Mesendoderm (in vitro differentiated cells): ENCODE measurements at regions not wholly inside any gene's neighbourhood (a gene's known extent, or its start where the extent isn't known, plus 50 kb on each side); places are given as distances from the start of the nearest gene placed in this dataset.

Experiments
- DNase-seq: peaks from one replicate; pipeline ENCODE4 v3.0.0; 2013
- H2AK5ac ChIP-seq: 2 replicates; pipeline ENCODE4 v1.6.1; 2013; ENCODE audit warnings: low read length, inconsistent platforms
- H2BK120ac ChIP-seq: 2 replicates; pipeline ENCODE4 v1.6.1; 2013; ENCODE audit warnings: low read depth, mild to moderate bottlenecking, low read length, moderate library complexity, mixed read lengths
- H2BK15ac ChIP-seq: replicated peaks from 2 replicates; pipeline ENCODE4 v1.6.1; 2013; ENCODE audit warnings: low read depth, mild to moderate bottlenecking, moderate library complexity
- H2BK5ac ChIP-seq: 2 replicates; pipeline ENCODE4 v1.6.1; 2013; ENCODE audit warnings: low read length, inconsistent platforms
- H3K18ac ChIP-seq: 2 replicates; pipeline ENCODE4 v1.6.1; 2013; ENCODE audit warnings: mild to moderate bottlenecking, low read length, mixed read lengths
- H3K23ac ChIP-seq: one replicate; pipeline ENCODE4 v1.6.1; 2013; ENCODE audit warnings: low read length
- H3K27ac ChIP-seq: 2 replicates; pipeline ENCODE4 v1.5.1; 2013; ENCODE audit warnings: low read depth, mild to moderate bottlenecking, inconsistent platforms, low read length, moderate library complexity
- H3K27me3 ChIP-seq: 2 replicates; pipeline ENCODE4 v1.6.1; 2013; ENCODE audit warnings: low read length, control low read depth, mild to moderate bottlenecking, inconsistent platforms; ENCODE audit not compliant: insufficient read depth, poor library complexity
- H3K36me3 ChIP-seq: 2 replicates; pipeline ENCODE4 v1.6.1; 2013; ENCODE audit warnings: low read length, inconsistent platforms; ENCODE audit not compliant: control insufficient read depth, insufficient read depth
- H3K4ac ChIP-seq: one replicate; pipeline ENCODE4 v1.6.1; 2013; ENCODE audit warnings: low read depth, mild to moderate bottlenecking, low read length, moderate library complexity
- H3K4me1 ChIP-seq: 2 replicates; pipeline ENCODE4 v1.6.1; 2013; ENCODE audit warnings: low read depth, low read length, inconsistent platforms; ENCODE audit not compliant: control insufficient read depth
- H3K4me2 ChIP-seq: 2 replicates; pipeline ENCODE4 v1.6.1; 2013; ENCODE audit warnings: low read length
- H3K4me3 ChIP-seq: 2 replicates; pipeline ENCODE4 v1.5.1; 2013; ENCODE audit warnings: mild to moderate bottlenecking, low read length
- H3K56ac ChIP-seq: one replicate; pipeline ENCODE4 v1.6.1; 2013; ENCODE audit warnings: low read length
- H3K79me1 ChIP-seq: 2 replicates; pipeline ENCODE4 v1.6.1; 2013; ENCODE audit warnings: low read length, inconsistent platforms
- H3K79me2 ChIP-seq: 2 replicates; pipeline ENCODE4 v1.6.1; 2013; ENCODE audit warnings: mild to moderate bottlenecking, low read length; ENCODE audit not compliant: control insufficient read depth, insufficient read depth
- H3K9ac ChIP-seq: 2 replicates; pipeline ENCODE4 v1.6.1; 2013; ENCODE audit warnings: low read length, inconsistent platforms
- H4K5ac ChIP-seq: one replicate; pipeline ENCODE4 v1.6.1; 2013; ENCODE audit warnings: low read length
- H4K8ac ChIP-seq: one replicate; pipeline ENCODE4 v1.6.1; 2013; ENCODE audit warnings: low read depth, mild to moderate bottlenecking, control low read depth, low read length, moderate library complexity
- WGBS: extraction: QIAGEN DNeasy Blood & Tissue Kit; methylation state at CpG from one replicate; pipeline ENCODE4 v1.1.7; 2013; ENCODE audit warnings: low lambda C conversion rate, missing lambda C conversion rate; ENCODE audit not compliant: insufficient coverage; ENCODE audit errors: extremely low coverage; 5-methylcytosine and 5-hydroxymethylcytosine counted together

DNA sequence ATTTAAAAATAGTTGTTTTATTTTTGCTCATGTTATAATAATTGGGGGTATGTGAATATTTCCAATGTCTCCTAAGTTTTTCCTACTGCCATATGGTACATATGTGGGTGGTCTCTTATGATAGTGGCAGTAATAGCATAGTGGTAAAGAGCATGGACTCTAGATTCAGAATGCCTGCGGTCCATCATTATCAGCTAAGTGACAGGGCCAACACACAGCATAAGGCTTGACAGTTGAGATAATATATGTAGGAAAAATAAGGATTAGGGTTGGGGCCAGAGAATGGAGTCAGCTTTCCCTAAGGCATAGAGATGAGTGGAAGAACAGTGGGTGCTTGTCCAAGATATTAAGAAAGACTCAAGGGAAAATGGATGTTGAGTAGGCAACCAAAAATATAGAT is 2707.5 kb downstream of the PCDH7 start:
- Histone ChIP-seq H3K18ac (no peak overlapping the region), H4K8ac (no peak overlapping the region), H3K4me3 (no peak overlapping the region), H3K4me2 (no peak overlapping the region), H2BK5ac (no peak overlapping the region), H2BK15ac (no peak overlapping the region), H3K79me1 (no peaks in the 10 kb centered on the region), H3K79me2 (no peaks in the 10 kb centered on the region), H3K27me3 (no peaks in the 10 kb centered on the region), H3K56ac (no peak overlapping the region), H2BK120ac (no peak overlapping the region), H4K5ac (no peak overlapping the region), H3K27ac (no peak overlapping the region), H3K23ac (no peak overlapping the region), H3K4me1 (no peaks in the 10 kb centered on the region), H2AK5ac (no peak overlapping the region), H3K4ac (no peak overlapping the region), H3K9ac (no peak overlapping the region), H3K36me3 (no peaks in the 10 kb centered on the region)
- DNase-seq: no peak
- no CpG with 5 or more reads among the region's 1 CpG for WGBS

DNA sequence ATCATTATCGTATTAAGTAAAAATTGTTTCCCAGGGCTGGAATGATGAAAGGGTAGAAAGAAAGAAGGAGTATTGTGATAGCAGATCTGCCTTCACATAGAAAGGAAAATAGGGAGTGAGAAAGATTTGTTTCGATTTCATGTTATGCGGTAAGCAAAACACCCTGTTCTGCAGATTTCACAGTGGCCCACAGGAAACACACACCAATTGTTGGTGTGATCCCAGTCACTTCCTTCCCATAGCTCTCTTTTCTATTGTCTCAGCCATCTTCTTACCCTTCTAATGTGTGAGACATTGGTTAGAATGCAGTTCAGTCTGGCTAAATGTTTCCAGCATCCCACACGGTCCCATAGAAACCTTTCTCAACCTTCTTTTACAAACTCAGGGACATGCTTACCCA is 2709.8 kb downstream of the PCDH7 start:
- Histone ChIP-seq H3K4me1 (no peaks in the 10 kb centered on the region), H3K79me2 (no peaks in the 10 kb centered on the region), H3K18ac (no peak overlapping the region), H3K9ac (no peak overlapping the region), H3K27ac (no peak overlapping the region), H3K79me1 (no peaks in the 10 kb centered on the region), H2BK5ac (no peak overlapping the region), H2BK15ac (no peak overlapping the region), H3K4ac (no peak overlapping the region), H2AK5ac (no peak overlapping the region), H2BK120ac (no peak overlapping the region), H3K4me3 (no peak overlapping the region), H3K4me2 (no peak overlapping the region), H3K56ac (no peak overlapping the region), H3K23ac (no peak overlapping the region), H3K27me3 (no peaks in the 10 kb centered on the region), H4K8ac (no peak overlapping the region), H4K5ac (no peak overlapping the region), H3K36me3 (no peaks in the 10 kb centered on the region)
- no CpG with 5 or more reads among the region's 4 CpGs for WGBS
- no peak for DNase-seq

DNA sequence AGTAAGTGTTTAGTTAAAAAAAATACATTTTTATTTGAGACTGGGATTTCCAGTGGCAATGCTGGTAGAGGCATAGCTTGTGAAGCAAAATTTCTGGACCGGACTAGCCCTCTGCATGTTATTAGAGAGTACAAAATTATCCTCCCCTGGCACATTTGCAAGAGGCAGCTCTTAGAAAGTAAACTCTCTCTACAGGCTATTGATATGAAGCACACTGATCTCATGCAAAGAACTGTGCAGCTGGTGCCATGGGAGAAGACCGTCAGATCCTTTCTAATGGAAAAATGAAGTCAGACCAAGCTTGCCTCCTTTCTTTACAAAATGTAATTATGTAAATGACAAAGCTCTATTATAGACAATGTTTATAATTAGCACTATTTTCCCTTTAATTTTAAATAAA is 2717.2 kb downstream of the PCDH7 start:
- Histone ChIP-seq H3K27ac (no peak overlapping the region), H3K9ac (no peak overlapping the region), H2BK5ac (no peak overlapping the region), H3K79me1 (no peaks in the 10 kb centered on the region), H3K4me3 (no peak overlapping the region), H3K27me3 (no peaks in the 10 kb centered on the region), H4K5ac (no peak overlapping the region), H3K4me2 (no peak overlapping the region), H2BK120ac (no peak overlapping the region), H2BK15ac (no peak overlapping the region), H3K18ac (no peak overlapping the region), H3K23ac (no peak overlapping the region), H4K8ac (no peak overlapping the region), H3K4ac (no peak overlapping the region), H3K4me1 (no peaks in the 10 kb centered on the region), H3K36me3 (no peaks in the 10 kb centered on the region), H2AK5ac (no peak overlapping the region), H3K56ac (no peak overlapping the region), H3K79me2 (no peaks in the 10 kb centered on the region)
- no peak for DNase-seq
- no CpG with 5 or more reads among the region's 2 CpGs for WGBS

DNA sequence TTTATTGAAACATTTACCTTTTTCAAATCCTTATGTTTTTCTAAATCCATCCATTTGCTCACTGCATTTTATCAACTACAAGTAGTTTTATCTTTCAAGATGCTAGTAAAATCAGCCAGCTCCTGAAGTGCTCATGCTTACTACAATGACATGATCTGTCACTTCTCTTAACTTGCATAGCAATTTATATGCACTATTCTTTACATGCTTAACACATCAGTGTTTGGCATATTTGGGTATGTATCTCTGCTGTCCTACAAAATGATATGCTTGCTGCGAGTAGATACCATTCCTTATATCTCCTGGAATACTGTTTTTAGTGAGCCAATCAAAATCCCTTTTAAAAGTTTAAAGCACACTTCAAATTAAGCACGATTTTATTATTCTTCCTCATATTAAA is 2726.8 kb downstream of the PCDH7 start:
- Histone ChIP-seq H2BK5ac (no peak overlapping the region), H3K79me2 (no peaks in the 10 kb centered on the region), H3K4me1 (no peaks in the 10 kb centered on the region), H3K4ac (no peak overlapping the region), H2AK5ac (no peak overlapping the region), H3K9ac (no peak overlapping the region), H3K23ac (no peak overlapping the region), H4K5ac (no peak overlapping the region), H3K27me3 (no peaks in the 10 kb centered on the region), H2BK120ac (no peak overlapping the region), H3K4me3 (no peak overlapping the region), H3K27ac (no peak overlapping the region), H3K79me1 (no peaks in the 10 kb centered on the region), H3K36me3 (no peaks in the 10 kb centered on the region), H2BK15ac (no peak overlapping the region), H3K56ac (no peak overlapping the region), H3K4me2 (no peak overlapping the region), H4K8ac (no peak overlapping the region), H3K18ac (no peak overlapping the region)
- no CpG with 5 or more reads among the region's 2 CpGs for WGBS
- no peak for DNase-seq

DNA sequence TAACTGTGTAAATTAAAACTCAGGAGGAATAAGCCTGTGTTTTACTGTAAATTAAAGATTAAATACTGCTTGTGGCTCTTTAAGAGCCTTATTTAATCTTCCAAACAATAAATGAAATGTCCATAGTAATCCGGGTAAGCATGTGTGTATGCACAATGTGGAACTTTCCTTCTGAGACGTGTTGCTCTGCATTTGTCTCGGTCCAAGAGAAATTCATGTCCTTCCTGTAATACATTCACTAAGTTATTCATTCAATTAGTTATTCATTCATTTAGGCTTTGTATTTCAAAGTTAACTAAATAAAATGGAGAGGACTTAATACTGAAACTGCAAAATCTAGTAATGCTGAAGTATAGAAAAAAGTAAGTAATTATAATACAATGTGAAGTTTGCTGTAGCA is 2728.8 kb downstream of the PCDH7 start:
- Histone ChIP-seq H4K5ac (no peak overlapping the region), H3K23ac (no peak overlapping the region), H3K9ac (no peak overlapping the region), H3K79me2 (no peaks in the 10 kb centered on the region), H2BK120ac (no peak overlapping the region), H3K56ac (no peak overlapping the region), H3K18ac (no peak overlapping the region), H3K79me1 (no peaks in the 10 kb centered on the region), H2BK15ac (no peak overlapping the region), H3K4me3 (no peak overlapping the region), H2AK5ac (no peak overlapping the region), H4K8ac (no peak overlapping the region), H3K4me1 (no peaks in the 10 kb centered on the region), H3K36me3 (no peaks in the 10 kb centered on the region), H2BK5ac (no peak overlapping the region), H3K27ac (no peak overlapping the region), H3K4ac (no peak overlapping the region), H3K27me3 (no peaks in the 10 kb centered on the region), H3K4me2 (no peak overlapping the region)
- no peak for DNase-seq
- WGBS: no CpG with 5 or more reads among the region's 3 CpGs

DNA sequence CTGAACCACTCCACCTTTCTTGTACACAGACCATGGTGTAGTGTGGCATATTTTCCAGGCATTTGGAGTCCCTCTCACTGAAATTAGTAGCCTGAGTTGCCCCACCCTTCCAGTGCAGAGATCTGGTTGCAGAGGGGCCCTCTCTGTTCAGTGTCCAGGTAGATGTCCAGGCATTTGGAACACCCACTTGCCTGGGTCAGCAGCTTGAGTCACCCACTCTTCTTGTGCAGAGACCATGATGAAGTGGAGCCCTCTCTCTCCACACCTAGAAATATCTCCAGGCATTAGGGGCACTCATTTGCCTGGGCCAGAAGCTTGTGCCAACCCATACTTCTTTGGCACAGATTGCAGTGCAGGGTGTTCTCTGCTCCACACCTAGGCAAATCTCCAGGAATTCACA is 2733.3 kb downstream of the PCDH7 start:
- H3K27ac ChIP-seq: no peak overlapping the region
- no peak overlapping the region for H4K5ac ChIP-seq
- no peaks in the 10 kb centered on the region for H3K4me1 ChIP-seq
- H3K56ac ChIP-seq: no peak overlapping the region
- H2BK15ac ChIP-seq: no peak overlapping the region
- no peaks in the 10 kb centered on the region for H3K27me3 ChIP-seq
- H3K23ac ChIP-seq: no peak overlapping the region
- no peaks in the 10 kb centered on the region for H3K36me3 ChIP-seq
- no peak overlapping the region for H3K9ac ChIP-seq
- H3K79me2 ChIP-seq: no peaks in the 10 kb centered on the region
- no peak overlapping the region for H3K4me2 ChIP-seq
- no peak overlapping the region for H2AK5ac ChIP-seq
- no peak overlapping the region for H2BK5ac ChIP-seq
- H3K4me3 ChIP-seq: no peak overlapping the region
- no peaks in the 10 kb centered on the region for H3K79me1 ChIP-seq
- no peak overlapping the region for H3K18ac ChIP-seq
- H4K8ac ChIP-seq: no peak overlapping the region
- H3K4ac ChIP-seq: no peak overlapping the region
- DNase-seq: no peak
- no peak overlapping the region for H2BK120ac ChIP-seq
